ENCODE measurements at regions not wholly inside any gene's neighbourhood (a gene's known extent, or its start where the extent isn't known, plus 50 kb on each side); places are given as distances from the start of the nearest gene placed in this dataset.

DNA sequence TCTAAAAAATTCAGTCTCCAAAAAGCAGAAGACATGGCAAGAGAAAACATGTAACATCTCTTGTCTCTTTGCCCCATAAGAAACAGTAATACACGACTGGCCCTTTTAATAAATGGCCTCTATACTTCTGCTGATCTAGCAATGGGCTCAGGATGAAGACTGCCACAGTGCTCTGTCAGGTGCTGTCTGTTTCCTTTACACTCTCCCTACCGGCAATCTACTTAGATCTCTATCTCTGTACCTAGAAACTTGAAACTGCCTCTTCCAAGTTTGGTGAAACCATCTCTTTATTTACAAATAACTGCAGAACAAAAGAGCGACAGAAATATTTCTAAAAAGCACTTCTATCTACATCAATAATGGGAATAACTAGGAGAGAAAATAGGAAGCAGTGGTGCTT, 685.2 kb upstream of the INTU start:
- TF ChIP-seq, protein P1, sequence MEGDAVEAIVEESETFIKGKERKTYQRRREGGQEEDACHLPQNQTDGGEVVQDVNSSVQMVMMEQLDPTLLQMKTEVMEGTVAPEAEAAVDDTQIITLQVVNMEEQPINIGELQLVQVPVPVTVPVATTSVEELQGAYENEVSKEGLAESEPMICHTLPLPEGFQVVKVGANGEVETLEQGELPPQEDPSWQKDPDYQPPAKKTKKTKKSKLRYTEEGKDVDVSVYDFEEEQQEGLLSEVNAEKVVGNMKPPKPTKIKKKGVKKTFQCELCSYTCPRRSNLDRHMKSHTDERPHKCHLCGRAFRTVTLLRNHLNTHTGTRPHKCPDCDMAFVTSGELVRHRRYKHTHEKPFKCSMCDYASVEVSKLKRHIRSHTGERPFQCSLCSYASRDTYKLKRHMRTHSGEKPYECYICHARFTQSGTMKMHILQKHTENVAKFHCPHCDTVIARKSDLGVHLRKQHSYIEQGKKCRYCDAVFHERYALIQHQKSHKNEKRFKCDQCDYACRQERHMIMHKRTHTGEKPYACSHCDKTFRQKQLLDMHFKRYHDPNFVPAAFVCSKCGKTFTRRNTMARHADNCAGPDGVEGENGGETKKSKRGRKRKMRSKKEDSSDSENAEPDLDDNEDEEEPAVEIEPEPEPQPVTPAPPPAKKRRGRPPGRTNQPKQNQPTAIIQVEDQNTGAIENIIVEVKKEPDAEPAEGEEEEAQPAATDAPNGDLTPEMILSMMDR (IDR thresholded peaks at IDR 0.05; ENCODE audit: borderline replicate concordance, extremely low read depth, low read length, poor library complexity, severe bottlenecking), result no peak
- no peak for TF ChIP-seq EZH2 (IDR thresholded peaks at IDR 0.05; ENCODE audit: borderline replicate concordance, low read depth, low read length, severe bottlenecking)
